ENCODE measurements at regions not wholly inside any gene's neighbourhood (a gene's known extent, or its start where the extent isn't known, plus 50 kb on each side); places are given as distances from the start of the nearest gene placed in this dataset.

DNA sequence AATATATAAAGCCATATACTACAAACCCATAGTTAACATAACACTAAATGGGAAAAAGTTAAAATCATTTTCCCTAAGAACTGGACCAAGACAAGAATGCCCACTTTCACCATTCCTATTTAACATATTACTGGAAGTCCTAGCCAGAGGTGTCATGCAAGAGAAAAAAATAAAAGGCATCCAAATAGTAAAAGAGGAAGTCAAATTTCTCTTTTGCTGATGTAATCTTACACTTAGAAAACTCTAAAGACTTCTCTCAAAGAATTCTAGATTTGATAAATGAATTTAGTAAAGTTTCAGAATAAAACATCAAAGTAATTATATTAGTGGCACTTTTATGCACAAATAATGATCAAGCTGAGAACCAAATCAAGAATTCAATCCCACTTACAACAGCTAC, 678.9 kb upstream of the SLITRK5 start:
- no peak for TF ChIP-seq ZFX (IDR thresholded peaks at IDR 0.05)
- TF ChIP-seq, protein P1, sequence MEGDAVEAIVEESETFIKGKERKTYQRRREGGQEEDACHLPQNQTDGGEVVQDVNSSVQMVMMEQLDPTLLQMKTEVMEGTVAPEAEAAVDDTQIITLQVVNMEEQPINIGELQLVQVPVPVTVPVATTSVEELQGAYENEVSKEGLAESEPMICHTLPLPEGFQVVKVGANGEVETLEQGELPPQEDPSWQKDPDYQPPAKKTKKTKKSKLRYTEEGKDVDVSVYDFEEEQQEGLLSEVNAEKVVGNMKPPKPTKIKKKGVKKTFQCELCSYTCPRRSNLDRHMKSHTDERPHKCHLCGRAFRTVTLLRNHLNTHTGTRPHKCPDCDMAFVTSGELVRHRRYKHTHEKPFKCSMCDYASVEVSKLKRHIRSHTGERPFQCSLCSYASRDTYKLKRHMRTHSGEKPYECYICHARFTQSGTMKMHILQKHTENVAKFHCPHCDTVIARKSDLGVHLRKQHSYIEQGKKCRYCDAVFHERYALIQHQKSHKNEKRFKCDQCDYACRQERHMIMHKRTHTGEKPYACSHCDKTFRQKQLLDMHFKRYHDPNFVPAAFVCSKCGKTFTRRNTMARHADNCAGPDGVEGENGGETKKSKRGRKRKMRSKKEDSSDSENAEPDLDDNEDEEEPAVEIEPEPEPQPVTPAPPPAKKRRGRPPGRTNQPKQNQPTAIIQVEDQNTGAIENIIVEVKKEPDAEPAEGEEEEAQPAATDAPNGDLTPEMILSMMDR (conservative IDR thresholded peaks at IDR 0.05) = no peak
- no peak overlapping the region for H3K27ac ChIP-seq

DNA sequence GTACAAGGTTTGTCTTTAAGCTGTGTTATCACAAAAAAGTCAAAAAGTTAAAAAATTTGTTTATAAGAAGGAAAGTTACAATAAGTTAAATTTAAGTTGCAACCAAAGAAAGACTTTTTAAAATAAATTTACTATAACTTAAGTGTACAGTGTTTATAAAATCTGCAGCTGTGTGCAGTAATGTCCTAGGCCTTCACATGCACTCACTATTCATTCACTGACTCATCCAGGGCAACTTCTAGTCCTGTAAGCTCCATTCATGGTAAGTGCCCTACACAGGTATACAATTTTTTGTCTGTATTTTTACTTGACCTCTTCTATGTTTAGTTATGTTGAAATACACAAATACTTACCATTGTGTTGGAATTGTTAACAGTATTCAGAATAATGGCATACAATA, 667.9 kb upstream of the SLITRK5 start:
- no peak for TF ChIP-seq ZFX (IDR thresholded peaks at IDR 0.05)
- TF ChIP-seq, protein P1 (conservative IDR thresholded peaks at IDR 0.05) = no peak
- H3K27ac ChIP-seq = no peak overlapping the region

DNA sequence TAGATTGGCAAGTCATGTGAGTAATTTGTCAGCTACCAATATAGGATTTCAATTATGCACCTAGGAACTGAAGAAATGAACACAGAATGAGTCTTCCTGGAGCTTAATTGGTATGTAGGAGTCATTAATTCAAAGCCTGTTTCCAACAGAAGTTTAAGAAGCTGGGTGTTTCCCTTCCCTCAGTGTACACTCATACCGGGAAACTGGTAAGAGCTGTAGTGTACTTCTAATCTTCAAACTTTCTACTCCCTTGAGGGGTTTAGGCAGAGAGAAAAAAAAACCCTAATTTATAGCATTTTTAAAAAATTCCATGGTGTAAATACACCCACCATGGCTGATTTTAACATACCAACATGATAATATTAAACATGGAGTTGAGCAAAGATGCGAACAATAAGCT, 665.7 kb upstream of the SLITRK5 start:
- no peak for TF ChIP-seq ZFX (IDR thresholded peaks at IDR 0.05)
- TF ChIP-seq, protein P1 (conservative IDR thresholded peaks at IDR 0.05) = no peak
- no peak overlapping the region for H3K27ac ChIP-seq

DNA sequence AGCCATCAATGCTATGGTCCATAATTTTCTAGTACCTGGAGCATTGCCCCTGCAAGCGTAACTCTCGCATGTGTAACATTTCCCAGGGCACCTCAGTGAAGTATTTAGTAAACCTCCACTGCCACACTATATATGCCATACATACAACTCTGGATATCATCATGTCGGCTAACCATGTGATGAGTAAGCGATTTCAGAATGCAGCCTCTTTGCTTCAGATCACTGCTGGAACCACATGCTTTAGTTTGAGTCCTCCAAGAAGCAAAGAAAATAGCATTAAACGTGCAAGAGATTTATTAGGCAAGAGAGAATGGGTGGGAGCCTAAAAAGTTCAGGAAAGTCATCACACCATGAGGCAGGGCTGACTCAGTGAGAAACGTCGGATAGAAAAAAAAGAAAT, 635.6 kb upstream of the SLITRK5 start:
- TF ChIP-seq, protein P1 (conservative IDR thresholded peaks at IDR 0.05) = no peak
- TF ChIP-seq ZFX (IDR thresholded peaks at IDR 0.05) = no peak
- H3K27ac ChIP-seq = no peak overlapping the region

DNA sequence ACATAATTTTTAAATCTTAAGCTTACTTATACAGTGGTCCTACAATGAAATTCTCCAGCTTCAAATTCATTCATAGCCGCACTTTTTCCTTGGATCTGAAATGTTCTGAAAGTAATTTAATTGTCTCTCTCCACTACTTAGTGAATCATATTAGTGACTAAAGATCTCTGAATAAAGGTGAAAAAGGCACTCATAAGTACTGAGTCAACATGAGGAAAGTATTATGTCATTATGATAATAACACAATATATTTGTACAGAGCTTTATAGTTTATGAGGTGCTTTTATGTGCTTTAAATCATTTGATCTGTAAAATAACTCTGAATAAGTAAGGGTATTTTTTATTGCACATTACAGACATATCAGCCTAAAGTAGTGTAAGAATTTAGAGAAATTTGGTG, 628.2 kb upstream of the SLITRK5 start:
- H3K27ac ChIP-seq = no peak overlapping the region
- TF ChIP-seq, protein P1 (conservative IDR thresholded peaks at IDR 0.05) = no peak
- TF ChIP-seq ZFX (IDR thresholded peaks at IDR 0.05) = no peak

DNA sequence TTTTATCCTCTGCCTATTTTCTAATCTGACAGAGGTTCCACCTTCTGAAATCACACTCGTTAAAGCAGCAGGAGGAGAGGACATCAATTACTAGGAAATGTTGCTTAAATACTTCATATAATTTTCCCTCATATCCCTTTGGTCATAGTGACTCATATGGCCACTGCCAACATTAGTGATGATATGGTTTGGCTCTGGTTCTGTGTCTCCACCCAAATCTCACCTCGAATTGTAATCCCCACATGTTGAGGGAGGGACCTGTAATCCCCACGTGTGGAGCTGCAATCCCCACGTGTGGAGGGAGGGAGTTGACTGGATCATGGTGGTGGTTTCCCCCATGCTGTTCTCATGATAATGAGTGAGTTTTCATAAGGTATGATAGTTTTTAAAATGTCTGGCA, 618.4 kb upstream of the SLITRK5 start:
- TF ChIP-seq, protein P1 (conservative IDR thresholded peaks at IDR 0.05) = no peak
- TF ChIP-seq ZFX (IDR thresholded peaks at IDR 0.05) = no peak
- no peak overlapping the region for H3K27ac ChIP-seq

DNA sequence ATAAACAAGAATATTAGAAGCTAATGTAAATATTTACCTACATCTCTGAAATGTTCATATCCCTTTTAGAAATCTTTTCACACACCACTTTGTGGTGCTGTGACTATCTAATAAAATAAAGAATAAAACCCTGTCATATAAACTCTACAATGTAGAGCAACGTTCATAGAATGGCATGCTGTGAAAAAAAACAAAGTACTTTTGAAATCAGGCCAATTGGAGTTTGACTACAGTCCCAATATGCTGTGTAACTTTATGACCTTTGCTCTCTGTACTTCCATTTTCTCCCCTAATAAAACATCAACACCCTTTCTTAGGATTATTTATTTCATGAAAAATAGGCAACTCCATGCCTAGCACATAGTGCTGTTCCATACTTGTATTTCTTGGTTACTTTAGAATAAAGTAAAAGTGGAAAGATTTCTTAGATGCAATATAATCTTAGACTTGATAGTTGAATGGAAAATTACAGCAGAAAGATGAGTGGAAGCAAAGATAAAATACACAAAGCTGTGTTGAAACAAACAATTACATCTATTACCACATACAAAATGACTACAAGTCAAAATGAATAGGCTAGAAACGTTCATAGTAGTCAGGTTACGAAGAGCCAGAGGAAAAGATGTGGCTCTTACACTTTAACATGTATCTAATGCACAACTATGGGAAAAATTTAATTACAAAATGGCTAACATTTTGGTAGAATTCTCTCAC, 613.2 kb upstream of the SLITRK5 start:
- no peak overlapping the region for H3K27ac ChIP-seq
- TF ChIP-seq ZFX (IDR thresholded peaks at IDR 0.05) = no peak
- TF ChIP-seq, protein P1 (conservative IDR thresholded peaks at IDR 0.05) = no peak
